ENCODE measurements at regions not wholly inside any gene's neighbourhood (a gene's known extent, or its start where the extent isn't known, plus 50 kb on each side); places are given as distances from the start of the nearest gene placed in this dataset.

DNA sequence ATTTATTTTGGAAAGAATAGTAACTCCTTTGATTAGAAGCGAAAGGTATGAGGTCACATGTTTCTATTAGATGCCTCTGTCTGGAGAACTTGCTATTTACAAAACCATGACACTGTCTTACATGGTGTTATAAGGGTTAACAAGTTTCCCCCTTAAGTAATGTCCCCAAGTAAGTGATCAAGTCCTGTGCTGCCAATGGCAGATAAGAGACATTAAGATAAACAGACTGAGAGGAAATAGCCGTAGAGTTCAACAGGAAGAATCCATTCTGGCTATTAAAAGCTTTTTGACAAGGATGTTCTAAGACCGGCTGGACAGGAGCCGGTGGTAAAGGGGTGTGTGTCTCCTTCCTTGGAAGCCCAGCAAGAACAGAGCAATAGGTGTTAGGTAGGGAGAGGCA is 257.5 kb downstream of the GADD45G start:
- no peak overlapping the region for H3K4me3 ChIP-seq (ENCODE audit: insufficient read depth, low read length, poor library complexity, severe bottlenecking)
- no peak overlapping the region for H3K9ac ChIP-seq (ENCODE audit: low read length)
- H3K9me2 ChIP-seq (replicated peaks; ENCODE audit: insufficient read depth, low read length), result no peaks in the 10 kb centered on the region
- no peak overlapping the region for H3K4me2 ChIP-seq (ENCODE audit: low read depth, low read length, poor library complexity, severe bottlenecking)
- TF ChIP-seq EZH2phosphoT487 (conservative IDR thresholded peaks at IDR 0.05; ENCODE audit: low read length) (no peak), CTCF (IDR thresholded peaks at IDR 0.05; ENCODE audit: insufficient read depth, low read length, poor library complexity, severe bottlenecking) (no peak)
- H3K27ac ChIP-seq (ENCODE audit: low read depth, low read length), result no peak overlapping the region
- H2AFZ ChIP-seq (ENCODE audit: low read depth, low read length, severe bottlenecking), result no peak overlapping the region
- H4K20me1 ChIP-seq (ENCODE audit: low read depth, low read length), result no peaks in the 10 kb centered on the region
- H3K9me3 ChIP-seq (ENCODE audit: insufficient read depth, low read length), result no peaks in the 10 kb centered on the region
- H3K27me3 ChIP-seq (ENCODE audit: low read length), result no peaks in the 10 kb centered on the region
- H3K79me2 ChIP-seq (ENCODE audit: insufficient read depth, low read length), result no peaks in the 10 kb centered on the region
- H3K36me3 ChIP-seq (ENCODE audit: low read length), result no peaks in the 10 kb centered on the region
- H3F3A ChIP-seq (ENCODE audit: insufficient read depth), result no peaks in the 10 kb centered on the region

GRCh38 chr9:89863141-89863540 is 258.3 kb downstream of the GADD45G start:
- Histone ChIP-seq H3K4me3 (ENCODE audit: insufficient read depth, low read length, poor library complexity, severe bottlenecking) (no peak overlapping the region), H3K4me2 (ENCODE audit: low read depth, low read length, poor library complexity, severe bottlenecking) (no peak overlapping the region), H3K9me3 (ENCODE audit: insufficient read depth, low read length) (no peaks in the 10 kb centered on the region), H2AFZ (ENCODE audit: low read depth, low read length, severe bottlenecking) (no peak overlapping the region), H3F3A (ENCODE audit: insufficient read depth) (no peaks in the 10 kb centered on the region), H3K27me3 (ENCODE audit: low read length) (no peaks in the 10 kb centered on the region), H3K79me2 (ENCODE audit: insufficient read depth, low read length) (no peaks in the 10 kb centered on the region), H4K20me1 (ENCODE audit: low read depth, low read length) (no peaks in the 10 kb centered on the region), H3K36me3 (ENCODE audit: low read length) (no peaks in the 10 kb centered on the region), H3K9ac (ENCODE audit: low read length) (no peak overlapping the region), H3K9me2 (replicated peaks; ENCODE audit: insufficient read depth, low read length) (no peaks in the 10 kb centered on the region), H3K27ac (ENCODE audit: low read depth, low read length) (no peak overlapping the region)
- TF ChIP-seq EZH2phosphoT487 (conservative IDR thresholded peaks at IDR 0.05; ENCODE audit: low read length), result no peak
- no peak for TF ChIP-seq CTCF (IDR thresholded peaks at IDR 0.05; ENCODE audit: insufficient read depth, low read length, poor library complexity, severe bottlenecking)

DNA sequence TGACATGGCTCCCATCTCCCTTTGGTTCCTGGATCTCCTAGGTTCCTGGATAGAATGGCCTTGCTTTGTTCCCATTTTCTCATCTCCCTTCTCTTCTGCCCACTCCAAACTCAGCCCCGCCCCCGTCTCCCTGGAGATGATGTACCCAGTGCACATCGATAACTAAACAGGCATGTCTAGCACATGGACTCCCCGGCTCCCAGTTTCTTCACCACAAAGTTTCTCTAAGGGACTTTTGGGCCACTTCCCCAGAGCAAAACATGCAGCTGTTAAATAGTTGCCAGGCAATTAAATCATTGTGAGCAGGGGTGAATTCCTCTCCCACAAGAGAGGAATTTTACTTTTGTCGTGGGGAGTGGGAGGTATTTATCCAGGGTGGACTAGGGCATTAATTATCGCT is 259.0 kb downstream of the GADD45G start:
- Histone ChIP-seq H4K20me1 (ENCODE audit: low read depth, low read length) (no peaks in the 10 kb centered on the region), H3K9me2 (replicated peaks; ENCODE audit: insufficient read depth, low read length) (no peaks in the 10 kb centered on the region), H3K27me3 (ENCODE audit: low read length) (no peaks in the 10 kb centered on the region), H3K79me2 (ENCODE audit: insufficient read depth, low read length) (no peaks in the 10 kb centered on the region), H3K4me2 (ENCODE audit: low read depth, low read length, poor library complexity, severe bottlenecking) (no peak overlapping the region), H3K9ac (ENCODE audit: low read length) (no peak overlapping the region), H3K27ac (ENCODE audit: low read depth, low read length) (no peak overlapping the region), H3K36me3 (ENCODE audit: low read length) (no peaks in the 10 kb centered on the region), H3K4me3 (ENCODE audit: insufficient read depth, low read length, poor library complexity, severe bottlenecking) (no peak overlapping the region), H3F3A (ENCODE audit: insufficient read depth) (no peaks in the 10 kb centered on the region), H2AFZ (ENCODE audit: low read depth, low read length, severe bottlenecking) (no peak overlapping the region), H3K9me3 (ENCODE audit: insufficient read depth, low read length) (no peaks in the 10 kb centered on the region)
- TF ChIP-seq EZH2phosphoT487 (conservative IDR thresholded peaks at IDR 0.05; ENCODE audit: low read length) (no peak), CTCF (IDR thresholded peaks at IDR 0.05; ENCODE audit: insufficient read depth, low read length, poor library complexity, severe bottlenecking) (no peak)

DNA sequence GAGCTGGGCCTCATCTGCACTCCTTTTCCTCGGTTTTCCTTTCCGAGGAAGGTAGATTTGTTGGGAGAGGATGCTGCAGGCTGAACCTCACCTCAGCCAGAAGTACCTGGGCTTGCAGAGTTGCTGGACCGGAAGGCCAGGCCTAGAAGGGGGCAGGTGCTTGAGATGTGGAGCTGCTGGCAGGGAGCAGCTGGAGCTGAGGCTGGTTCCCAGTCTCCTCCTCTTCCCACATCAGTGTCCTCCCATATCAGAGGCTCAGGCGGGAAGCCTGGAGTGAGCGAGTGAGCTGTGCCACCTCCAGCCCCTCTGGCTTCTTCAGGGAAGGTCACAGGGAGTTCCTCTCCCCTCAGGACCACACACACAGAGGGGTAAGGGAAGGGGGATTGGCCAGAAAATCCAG is 259.4 kb downstream of the GADD45G start:
- Histone ChIP-seq H3K9ac (ENCODE audit: low read length) (no peak overlapping the region), H3K27ac (ENCODE audit: low read depth, low read length) (no peak overlapping the region), H3K9me2 (replicated peaks; ENCODE audit: insufficient read depth, low read length) (no peaks in the 10 kb centered on the region), H3K4me3 (ENCODE audit: insufficient read depth, low read length, poor library complexity, severe bottlenecking) (no peak overlapping the region), H3F3A (ENCODE audit: insufficient read depth) (no peaks in the 10 kb centered on the region), H3K9me3 (ENCODE audit: insufficient read depth, low read length) (no peaks in the 10 kb centered on the region), H3K79me2 (ENCODE audit: insufficient read depth, low read length) (no peaks in the 10 kb centered on the region), H4K20me1 (ENCODE audit: low read depth, low read length) (no peaks in the 10 kb centered on the region), H3K4me2 (ENCODE audit: low read depth, low read length, poor library complexity, severe bottlenecking) (no peak overlapping the region), H3K36me3 (ENCODE audit: low read length) (no peaks in the 10 kb centered on the region), H3K27me3 (ENCODE audit: low read length) (no peaks in the 10 kb centered on the region), H2AFZ (ENCODE audit: low read depth, low read length, severe bottlenecking) (no peak overlapping the region)
- no peak for TF ChIP-seq EZH2phosphoT487 (conservative IDR thresholded peaks at IDR 0.05; ENCODE audit: low read length)

Measured in SU-DHL-6 (cell line).